ENCODE measurements at regions not wholly inside any gene's neighbourhood (a gene's known extent, or its start where the extent isn't known, plus 50 kb on each side); places are given as distances from the start of the nearest gene placed in this dataset.
"Not testable (repeated sequence)": the region's sequence is repeated elsewhere in the genome, so short reads cannot be mapped to it uniquely, and the experiment has no call there.

GRCh38 chr1:157388057-157388456 is 164.3 kb downstream of the FCRL5 start:
- no peak for DNase-seq (ENCODE audit: low read depth)
- Histone ChIP-seq H3K9ac (ENCODE audit: low read length) (no peak overlapping the region), H3K36me3 (ENCODE audit: control insufficient read depth, insufficient read depth, low read length, severe bottlenecking) (no peaks in the 10 kb centered on the region), H3K9me3 (ENCODE audit: control insufficient read depth, low read length) (no peaks in the 10 kb centered on the region), H3K27me3 (replicated peaks; ENCODE audit: control insufficient read depth, insufficient read depth, low read length) (no peaks in the 10 kb centered on the region), H3K4me1 (ENCODE audit: control insufficient read depth, insufficient read depth, low read length) (peaks cover 13% of the 10 kb centered on the region), H3K4me3 (ENCODE audit: low read length) (no peak overlapping the region)

- no peaks in the 10 kb centered on the region for H3K9me3 ChIP-seq (ENCODE audit: control insufficient read depth, low read length)
- no peak overlapping the region for H3K9ac ChIP-seq (ENCODE audit: low read length)
- H3K36me3 ChIP-seq (ENCODE audit: control insufficient read depth, insufficient read depth, low read length, severe bottlenecking) = no peaks in the 10 kb centered on the region
- no peaks in the 10 kb centered on the region for H3K4me1 ChIP-seq (ENCODE audit: control insufficient read depth, insufficient read depth, low read length)
- H3K27me3 ChIP-seq (replicated peaks; ENCODE audit: control insufficient read depth, insufficient read depth, low read length) = no peaks in the 10 kb centered on the region
- DNase-seq (ENCODE audit: low read depth) = no peak
- H3K4me3 ChIP-seq (ENCODE audit: low read length) = no peak overlapping the region
Observed at GRCh38 chr1:157384258-157384657, 168.1 kb downstream of the FCRL5 start.

- Histone ChIP-seq H3K9ac (ENCODE audit: low read length) (no peak overlapping the region), H3K27me3 (replicated peaks; ENCODE audit: control insufficient read depth, insufficient read depth, low read length) (no peaks in the 10 kb centered on the region), H3K36me3 (ENCODE audit: control insufficient read depth, insufficient read depth, low read length, severe bottlenecking) (no peaks in the 10 kb centered on the region), H3K4me3 (ENCODE audit: low read length) (no peak overlapping the region), H3K9me3 (ENCODE audit: control insufficient read depth, low read length) (no peaks in the 10 kb centered on the region), H3K4me1 (ENCODE audit: control insufficient read depth, insufficient read depth, low read length) (no peaks in the 10 kb centered on the region)
- DNase-seq (ENCODE audit: low read depth) = no peak
Observed at GRCh38 chr1:157382351-157382750, 170.0 kb downstream of the FCRL5 start.

GRCh38 chr1:157380523-157380922 is 171.8 kb downstream of the FCRL5 start:
- no peaks in the 10 kb centered on the region for H3K36me3 ChIP-seq (ENCODE audit: control insufficient read depth, insufficient read depth, low read length, severe bottlenecking)
- H3K4me1 ChIP-seq (ENCODE audit: control insufficient read depth, insufficient read depth, low read length) = peaks cover 16% of the 10 kb centered on the region
- H3K9ac ChIP-seq (ENCODE audit: low read length) = no peak overlapping the region
- no peak for DNase-seq (ENCODE audit: low read depth)
- H3K9me3 ChIP-seq (ENCODE audit: control insufficient read depth, low read length) = no peaks in the 10 kb centered on the region
- no peaks in the 10 kb centered on the region for H3K27me3 ChIP-seq (replicated peaks; ENCODE audit: control insufficient read depth, insufficient read depth, low read length)
- H3K4me3 ChIP-seq (ENCODE audit: low read length) = no peak overlapping the region

GRCh38 chr1:157377280-157377713 is 175.0 kb downstream of the FCRL5 start:
- not testable (repeated sequence) for H3K36me3 ChIP-seq (ENCODE audit: control insufficient read depth, insufficient read depth, low read length, severe bottlenecking); H3K27me3 ChIP-seq (replicated peaks; ENCODE audit: control insufficient read depth, insufficient read depth, low read length); H3K9me3 ChIP-seq (ENCODE audit: control insufficient read depth, low read length); H3K4me3 ChIP-seq (ENCODE audit: low read length); H3K9ac ChIP-seq (ENCODE audit: low read length)
- peaks cover 19% of the 10 kb centered on the region for H3K4me1 ChIP-seq (ENCODE audit: control insufficient read depth, insufficient read depth, low read length)
- DNase-seq (ENCODE audit: low read depth) = peak; percentile 53

GRCh38 chr1:157376681-157377080 is 175.6 kb downstream of the FCRL5 start:
- no peaks in the 10 kb centered on the region for H3K36me3 ChIP-seq (ENCODE audit: control insufficient read depth, insufficient read depth, low read length, severe bottlenecking)
- no peak for DNase-seq (ENCODE audit: low read depth)
- no peaks in the 10 kb centered on the region for H3K9me3 ChIP-seq (ENCODE audit: control insufficient read depth, low read length)
- H3K4me1 ChIP-seq (ENCODE audit: control insufficient read depth, insufficient read depth, low read length) = peaks cover 22% of the 10 kb centered on the region
- H3K27me3 ChIP-seq (replicated peaks; ENCODE audit: control insufficient read depth, insufficient read depth, low read length) = no peaks in the 10 kb centered on the region
- H3K4me3 ChIP-seq (ENCODE audit: low read length) = no peak overlapping the region
- peak overlapping the region; percentile 65 for H3K9ac ChIP-seq (ENCODE audit: low read length)

GRCh38 chr1:157372311-157372710 is 180.0 kb downstream of the FCRL5 start:
- DNase-seq (ENCODE audit: low read depth); H3K27me3 ChIP-seq (replicated peaks; ENCODE audit: control insufficient read depth, insufficient read depth, low read length); H3K9me3 ChIP-seq (ENCODE audit: control insufficient read depth, low read length); H3K36me3 ChIP-seq (ENCODE audit: control insufficient read depth, insufficient read depth, low read length, severe bottlenecking); H3K4me3 ChIP-seq (ENCODE audit: low read length); H3K9ac ChIP-seq (ENCODE audit: low read length): not testable (repeated sequence)
- peaks cover 55% of the 10 kb centered on the region for H3K4me1 ChIP-seq (ENCODE audit: control insufficient read depth, insufficient read depth, low read length)

- H3K4me3 ChIP-seq (ENCODE audit: low read length) = no peak overlapping the region
- DNase-seq (ENCODE audit: low read depth) = no peak
- H3K4me1 ChIP-seq (ENCODE audit: control insufficient read depth, insufficient read depth, low read length) = peaks cover 53% of the 10 kb centered on the region
- H3K36me3 ChIP-seq (ENCODE audit: control insufficient read depth, insufficient read depth, low read length, severe bottlenecking) = no peaks in the 10 kb centered on the region
- no peaks in the 10 kb centered on the region for H3K27me3 ChIP-seq (replicated peaks; ENCODE audit: control insufficient read depth, insufficient read depth, low read length)
- no peaks in the 10 kb centered on the region for H3K9me3 ChIP-seq (ENCODE audit: control insufficient read depth, low read length)
- no peak overlapping the region for H3K9ac ChIP-seq (ENCODE audit: low read length)
Observed at GRCh38 chr1:157371826-157372225, 180.5 kb downstream of the FCRL5 start.

GRCh38 chr1:157371221-157371620 is 181.1 kb downstream of the FCRL5 start:
- peak; percentile 4 for DNase-seq (ENCODE audit: low read depth)
- Histone ChIP-seq H3K36me3 (ENCODE audit: control insufficient read depth, insufficient read depth, low read length, severe bottlenecking) (no peaks in the 10 kb centered on the region), H3K9me3 (ENCODE audit: control insufficient read depth, low read length) (no peaks in the 10 kb centered on the region), H3K27me3 (replicated peaks; ENCODE audit: control insufficient read depth, insufficient read depth, low read length) (no peaks in the 10 kb centered on the region), H3K9ac (ENCODE audit: low read length) (no peak overlapping the region), H3K4me3 (ENCODE audit: low read length) (no peak overlapping the region), H3K4me1 (ENCODE audit: control insufficient read depth, insufficient read depth, low read length) (peaks cover 51% of the 10 kb centered on the region)

GRCh38 chr1:157370698-157371097 is 181.6 kb downstream of the FCRL5 start:
- no peaks in the 10 kb centered on the region for H3K27me3 ChIP-seq (replicated peaks; ENCODE audit: control insufficient read depth, insufficient read depth, low read length)
- H3K9me3 ChIP-seq (ENCODE audit: control insufficient read depth, low read length) = no peaks in the 10 kb centered on the region
- peaks cover 48% of the 10 kb centered on the region for H3K4me1 ChIP-seq (ENCODE audit: control insufficient read depth, insufficient read depth, low read length)
- no peaks in the 10 kb centered on the region for H3K36me3 ChIP-seq (ENCODE audit: control insufficient read depth, insufficient read depth, low read length, severe bottlenecking)
- H3K9ac ChIP-seq (ENCODE audit: low read length) = no peak overlapping the region
- H3K4me3 ChIP-seq (ENCODE audit: low read length) = no peak overlapping the region
- DNase-seq (ENCODE audit: low read depth) = no peak

- H3K4me3 ChIP-seq (ENCODE audit: low read length) = no peak overlapping the region
- peak overlapping the region; percentile 60 for H3K9ac ChIP-seq (ENCODE audit: low read length)
- no peaks in the 10 kb centered on the region for H3K9me3 ChIP-seq (ENCODE audit: control insufficient read depth, low read length)
- no peaks in the 10 kb centered on the region for H3K36me3 ChIP-seq (ENCODE audit: control insufficient read depth, insufficient read depth, low read length, severe bottlenecking)
- H3K27me3 ChIP-seq (replicated peaks; ENCODE audit: control insufficient read depth, insufficient read depth, low read length) = no peaks in the 10 kb centered on the region
- H3K4me1 ChIP-seq (ENCODE audit: control insufficient read depth, insufficient read depth, low read length) = peaks cover 43% of the 10 kb centered on the region
- DNase-seq (ENCODE audit: low read depth) = peak; percentile 79
Observed at GRCh38 chr1:157369808-157370521, 182.3 kb downstream of the FCRL5 start.

GRCh38 chr1:157368941-157369340 is 183.4 kb downstream of the FCRL5 start:
- H3K27me3 ChIP-seq (replicated peaks; ENCODE audit: control insufficient read depth, insufficient read depth, low read length); H3K36me3 ChIP-seq (ENCODE audit: control insufficient read depth, insufficient read depth, low read length, severe bottlenecking); H3K9me3 ChIP-seq (ENCODE audit: control insufficient read depth, low read length): not testable (repeated sequence)
- Histone ChIP-seq H3K4me1 (ENCODE audit: control insufficient read depth, insufficient read depth, low read length) (peaks cover 43% of the 10 kb centered on the region), H3K9ac (ENCODE audit: low read length) (peak overlapping the region; percentile 60), H3K4me3 (ENCODE audit: low read length) (peak overlapping the region; percentile 24)
- DNase-seq (ENCODE audit: low read depth) = peak; percentile 22
